ENCODE measurements at regions not wholly inside any gene's neighbourhood (a gene's known extent, or its start where the extent isn't known, plus 50 kb on each side); places are given as distances from the start of the nearest gene placed in this dataset.

- FAIRE-seq: peak; percentile 90
- TF ChIP-seq POLR2AphosphoS5 (IDR thresholded peaks at IDR 0.05; ENCODE audit: low read depth, low read length) (no peak), SPI1 (IDR thresholded peaks at IDR 0.05; ENCODE audit: low read depth, low read length) (no peak), POLR2A (IDR thresholded peaks at IDR 0.05; ENCODE audit: low read depth, low read length) (no peak), PAX5 (IDR thresholded peaks at IDR 0.05; ENCODE audit: insufficient read depth, low read length, severe bottlenecking) (no peak), POU2F2 (IDR thresholded peaks at IDR 0.05; ENCODE audit: low read depth, low read length) (no peak), TAF1 (IDR thresholded peaks at IDR 0.05; ENCODE audit: low read depth, low read length) (no peak)
Measured at GRCh38 chr11:16605894-16606783, 132.3 kb upstream of the C11orf58 start.

DNA sequence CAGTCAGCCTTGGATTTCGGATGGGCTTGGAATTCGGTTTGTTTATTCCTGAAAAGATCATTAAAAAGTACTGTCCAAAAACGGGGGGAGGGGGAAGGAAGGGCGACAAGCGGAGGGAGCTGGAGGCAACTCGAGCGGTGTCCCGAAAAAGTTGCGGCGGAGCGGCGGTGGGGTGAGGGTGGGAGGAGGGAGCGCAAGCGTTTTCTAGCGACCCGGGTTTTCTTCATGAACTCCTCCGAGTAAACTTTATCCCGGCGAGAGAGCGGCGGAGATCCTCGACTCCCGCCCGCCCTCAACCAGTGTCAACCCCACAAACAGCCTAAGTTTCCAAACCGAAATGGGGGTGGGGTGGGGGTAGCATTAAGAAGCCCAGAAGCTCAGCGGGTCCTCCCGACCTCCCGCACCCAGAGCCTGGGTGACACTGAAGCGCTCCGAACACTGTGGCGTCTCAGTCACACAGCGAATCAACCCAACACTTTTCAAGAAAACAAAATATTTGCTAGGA is 133.0 kb upstream of the C11orf58 start:
- DNase-seq (ENCODE audit: insufficient read length, low spot score) (no peak), FAIRE-seq (no peak)
- TF ChIP-seq POLR2AphosphoS5 (IDR thresholded peaks at IDR 0.05; ENCODE audit: low read depth, low read length) (no peak), TAF1 (IDR thresholded peaks at IDR 0.05; ENCODE audit: low read depth, low read length) (no peak), POU2F2 (IDR thresholded peaks at IDR 0.05; ENCODE audit: low read depth, low read length) (no peak), SPI1 (IDR thresholded peaks at IDR 0.05; ENCODE audit: low read depth, low read length) (no peak), PAX5 (IDR thresholded peaks at IDR 0.05; ENCODE audit: insufficient read depth, low read length, severe bottlenecking) (no peak), POLR2A (IDR thresholded peaks at IDR 0.05; ENCODE audit: low read depth, low read length) (no peak)

More at GRCh38 chr11:16605894-16606783, 132.3 kb upstream of the C11orf58 start:
- DNase-seq (ENCODE audit: insufficient read length, low spot score): peak; percentile 70

GRCh38 chr11:16604794-16605388 is 133.6 kb upstream of the C11orf58 start:
- FAIRE-seq (no peak), DNase-seq (ENCODE audit: insufficient read length, low spot score) (no peak)
- TF ChIP-seq POLR2AphosphoS5 (IDR thresholded peaks at IDR 0.05; ENCODE audit: low read depth, low read length): no peak

- TF ChIP-seq TAF1 (IDR thresholded peaks at IDR 0.05; ENCODE audit: low read depth, low read length) (no peak), PAX5 (IDR thresholded peaks at IDR 0.05; ENCODE audit: insufficient read depth, low read length, severe bottlenecking) (no peak), POU2F2 (IDR thresholded peaks at IDR 0.05; ENCODE audit: low read depth, low read length) (no peak), POLR2A (IDR thresholded peaks at IDR 0.05; ENCODE audit: low read depth, low read length) (no peak), SPI1 (IDR thresholded peaks at IDR 0.05; ENCODE audit: low read depth, low read length) (no peak), POLR2AphosphoS5 (IDR thresholded peaks at IDR 0.05; ENCODE audit: low read depth, low read length) (no peak)
- DNase-seq (ENCODE audit: insufficient read length, low spot score) (no peak), FAIRE-seq (no peak)
Measured at GRCh38 chr11:16603890-16604793, 134.3 kb upstream of the C11orf58 start.

- FAIRE-seq: no peak
- TF ChIP-seq PAX5 (IDR thresholded peaks at IDR 0.05; ENCODE audit: insufficient read depth, low read length, severe bottlenecking) (no peak), POU2F2 (IDR thresholded peaks at IDR 0.05; ENCODE audit: low read depth, low read length) (no peak), TAF1 (IDR thresholded peaks at IDR 0.05; ENCODE audit: low read depth, low read length) (no peak), POLR2AphosphoS5 (IDR thresholded peaks at IDR 0.05; ENCODE audit: low read depth, low read length) (no peak), POLR2A (IDR thresholded peaks at IDR 0.05; ENCODE audit: low read depth, low read length) (no peak), SPI1 (IDR thresholded peaks at IDR 0.05; ENCODE audit: low read depth, low read length) (no peak)
- DNase-seq (ENCODE audit: insufficient read length, low spot score): no peak
Measured at GRCh38 chr11:16603245-16603644, 135.2 kb upstream of the C11orf58 start.

DNA sequence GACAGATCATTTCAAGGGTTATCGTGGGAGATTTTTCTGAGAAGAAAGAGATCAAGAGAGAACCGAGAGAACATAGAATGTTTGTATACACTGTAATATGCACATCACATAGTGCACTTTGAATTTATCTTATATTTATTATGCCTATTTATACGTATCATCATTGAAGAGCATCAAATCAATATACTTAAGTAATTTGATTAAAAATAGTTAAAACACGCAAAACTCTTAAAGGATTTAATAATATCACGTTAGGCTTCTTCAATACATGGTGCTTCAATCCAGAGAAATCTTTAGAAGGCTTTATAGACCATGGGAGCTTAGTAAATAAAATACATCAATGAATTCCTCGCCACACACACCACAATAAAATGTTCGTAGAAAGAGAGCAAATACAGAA is 139.5 kb upstream of the C11orf58 start:
- DNase-seq (ENCODE audit: insufficient read length, low spot score) (no peak), FAIRE-seq (no peak)
- TF ChIP-seq PAX5 (IDR thresholded peaks at IDR 0.05; ENCODE audit: insufficient read depth, low read length, severe bottlenecking): no peak

DNA sequence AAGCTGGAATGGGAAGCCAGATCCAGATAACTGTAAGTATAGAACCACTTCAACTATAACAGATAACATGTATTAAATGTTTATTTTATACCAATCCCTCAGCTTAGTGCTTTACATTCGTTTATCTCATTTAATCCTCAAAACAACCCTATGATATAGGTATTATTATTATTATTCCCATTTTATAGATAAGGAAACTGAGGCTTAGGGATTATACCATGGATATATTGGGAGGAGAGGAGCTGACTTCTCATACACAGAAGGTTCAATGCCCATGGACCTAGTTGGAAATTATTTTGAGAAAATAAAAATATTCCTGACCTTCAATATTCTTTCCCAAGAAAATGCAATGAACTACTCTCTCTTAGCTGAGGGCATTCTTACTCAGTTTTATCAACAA is 140.4 kb upstream of the C11orf58 start:
- FAIRE-seq: no peak
- DNase-seq (ENCODE audit: insufficient read length, low spot score): no peak
- no peak for TF ChIP-seq POLR2A (IDR thresholded peaks at IDR 0.05; ENCODE audit: low read depth, low read length)
- TF ChIP-seq POU2F2 (IDR thresholded peaks at IDR 0.05; ENCODE audit: low read depth, low read length): no peak
- TF ChIP-seq PAX5 (IDR thresholded peaks at IDR 0.05; ENCODE audit: insufficient read depth, low read length, severe bottlenecking): no peak
- no peak for TF ChIP-seq TAF1 (IDR thresholded peaks at IDR 0.05; ENCODE audit: low read depth, low read length)
- no peak for TF ChIP-seq POLR2AphosphoS5 (IDR thresholded peaks at IDR 0.05; ENCODE audit: low read depth, low read length)
- TF ChIP-seq SPI1 (IDR thresholded peaks at IDR 0.05; ENCODE audit: low read depth, low read length): no peak

GRCh38 chr11:16596231-16596630 is 142.2 kb upstream of the C11orf58 start:
- DNase-seq (ENCODE audit: insufficient read length, low spot score) (no peak), FAIRE-seq (no peak)
- TF ChIP-seq PAX5 (IDR thresholded peaks at IDR 0.05; ENCODE audit: insufficient read depth, low read length, severe bottlenecking) (no peak), POLR2AphosphoS5 (IDR thresholded peaks at IDR 0.05; ENCODE audit: low read depth, low read length) (no peak), SPI1 (IDR thresholded peaks at IDR 0.05; ENCODE audit: low read depth, low read length) (no peak), POU2F2 (IDR thresholded peaks at IDR 0.05; ENCODE audit: low read depth, low read length) (no peak), POLR2A (IDR thresholded peaks at IDR 0.05; ENCODE audit: low read depth, low read length) (no peak), TAF1 (IDR thresholded peaks at IDR 0.05; ENCODE audit: low read depth, low read length) (no peak)

- no peak for FAIRE-seq
- DNase-seq (ENCODE audit: insufficient read length, low spot score): no peak
- no peak for TF ChIP-seq SPI1 (IDR thresholded peaks at IDR 0.05; ENCODE audit: low read depth, low read length)
- TF ChIP-seq PAX5 (IDR thresholded peaks at IDR 0.05; ENCODE audit: insufficient read depth, low read length, severe bottlenecking): no peak
- TF ChIP-seq POLR2A (IDR thresholded peaks at IDR 0.05; ENCODE audit: low read depth, low read length): no peak
- TF ChIP-seq POU2F2 (IDR thresholded peaks at IDR 0.05; ENCODE audit: low read depth, low read length): no peak
- no peak for TF ChIP-seq TAF1 (IDR thresholded peaks at IDR 0.05; ENCODE audit: low read depth, low read length)
- no peak for TF ChIP-seq POLR2AphosphoS5 (IDR thresholded peaks at IDR 0.05; ENCODE audit: low read depth, low read length)
Measured at GRCh38 chr11:16591157-16591556, 147.3 kb upstream of the C11orf58 start.
